ENCODE measurements at regions not wholly inside any gene's neighbourhood (a gene's known extent, or its start where the extent isn't known, plus 50 kb on each side); places are given as distances from the start of the nearest gene placed in this dataset.

GRCh38 chr1:193542690-193543089 is 356.3 kb upstream of the B3GALT2 start:
- no peak for TF ChIP-seq EP300 (IDR thresholded peaks at IDR 0.05)
- no peak for TF ChIP-seq POLR2A (IDR thresholded peaks at IDR 0.05)
- no peak for TF ChIP-seq CTCF (IDR thresholded peaks at IDR 0.05)
